GM21447 (cell line): ENCODE measurements at regions not wholly inside any gene's neighbourhood (a gene's known extent, or its start where the extent isn't known, plus 50 kb on each side); places are given as distances from the start of the nearest gene placed in this dataset.

Experiments used
- ATAC-seq: cut with Tn5 transposase; IDR thresholded peaks from one replicate; pipeline ENCODE4 v1.9.1; 2021; ENCODE audit not compliant: unreplicated experiment

GRCh38 chr2:21423854-21424253 is 300.1 kb downstream of the TDRD15 start:
- no peak for ATAC-seq

GRCh38 chr2:21424375-21424774 is 300.6 kb downstream of the TDRD15 start:
- no peak for ATAC-seq

DNA sequence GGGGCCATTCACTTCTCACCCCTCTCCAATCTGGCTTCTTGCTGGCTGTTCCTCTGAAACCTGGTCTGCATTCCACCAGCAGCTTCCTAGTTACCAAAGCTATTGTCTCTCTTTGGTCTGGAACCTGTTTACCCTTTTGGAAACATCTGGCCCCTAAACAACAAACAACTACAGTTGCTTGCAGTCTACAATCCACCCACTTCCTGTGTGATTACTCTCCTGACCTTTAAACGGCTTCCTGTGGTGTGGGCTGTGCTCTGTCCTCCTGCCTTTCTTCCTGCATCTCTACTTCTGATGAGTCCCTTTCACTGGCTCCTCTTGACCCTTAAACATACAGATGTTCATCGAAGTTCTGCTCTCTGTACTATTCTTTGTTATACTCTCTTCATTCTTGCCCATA is 303.8 kb downstream of the TDRD15 start:
- ATAC-seq, result no peak

- ATAC-seq, result no peak
Measured at GRCh38 chr2:21428754-21429153, 305.0 kb downstream of the TDRD15 start.

- no peak for ATAC-seq
Measured at GRCh38 chr2:21429747-21430146, 306.0 kb downstream of the TDRD15 start.

GRCh38 chr2:21431078-21431477 is 307.3 kb downstream of the TDRD15 start:
- ATAC-seq, result no peak

- ATAC-seq, result no peak
Measured at GRCh38 chr2:21438949-21439348, 315.2 kb downstream of the TDRD15 start.

DNA sequence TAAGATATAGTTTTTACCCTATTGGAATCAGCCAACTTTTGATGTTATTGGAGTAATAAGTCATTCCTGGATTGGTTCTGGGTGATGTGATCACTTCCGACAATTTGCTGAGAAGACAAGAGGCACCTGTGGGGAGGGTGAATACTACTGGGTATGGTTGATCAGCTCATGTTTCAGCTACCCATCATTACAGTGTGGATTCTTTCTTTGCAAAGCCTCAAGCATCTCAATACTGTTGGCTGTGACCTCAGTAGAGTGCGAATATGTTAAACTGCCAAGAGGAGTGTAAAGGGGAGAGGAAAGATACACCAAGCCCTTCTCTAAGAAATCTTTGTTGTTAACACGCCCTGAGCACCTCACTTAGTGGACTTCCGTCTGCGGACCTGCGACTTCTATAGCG is 317.7 kb downstream of the TDRD15 start:
- ATAC-seq, result no peak

- ATAC-seq, result no peak
Measured at GRCh38 chr2:21443494-21444105, 319.8 kb downstream of the TDRD15 start.

GRCh38 chr2:21449881-21450280 is 326.1 kb downstream of the TDRD15 start:
- no peak for ATAC-seq

DNA sequence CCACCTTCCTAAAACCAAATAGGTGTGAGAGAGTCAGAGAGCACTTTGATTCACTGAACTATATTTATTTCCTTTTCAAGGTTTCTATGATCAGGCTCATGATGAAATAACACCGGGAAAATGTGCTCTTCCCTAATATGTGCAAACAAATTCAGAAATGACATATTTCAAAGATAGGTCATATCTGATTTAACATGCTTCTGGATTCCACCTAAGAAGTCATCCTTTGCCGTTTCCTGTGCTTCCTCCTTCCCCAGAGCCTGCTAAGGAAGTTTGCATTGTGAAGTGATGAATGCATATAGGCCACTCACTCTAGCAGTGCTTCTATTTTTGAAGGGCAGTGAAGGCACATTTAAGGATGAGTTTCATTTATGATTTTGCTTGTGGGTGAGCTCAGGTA is 327.6 kb downstream of the TDRD15 start:
- ATAC-seq, result no peak

DNA sequence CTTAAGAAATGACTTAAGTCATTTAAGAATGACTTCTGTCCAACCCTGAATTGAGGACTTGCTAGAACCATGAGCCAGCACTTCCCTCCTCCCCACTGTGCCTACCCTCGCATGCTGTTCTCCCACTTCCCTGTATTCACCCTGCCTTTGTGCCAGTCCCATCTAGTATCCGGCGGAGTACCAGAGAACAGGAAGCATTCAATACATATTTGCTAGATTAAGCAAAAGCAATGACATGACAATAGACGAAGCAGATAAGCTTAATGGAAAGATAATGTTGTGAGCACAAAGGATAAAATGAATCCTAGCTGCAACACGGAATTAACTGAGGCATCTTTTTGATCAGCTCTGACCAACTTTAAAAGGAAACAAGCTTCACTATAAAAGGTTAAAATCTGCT is 328.5 kb downstream of the TDRD15 start:
- ATAC-seq, result no peak

DNA sequence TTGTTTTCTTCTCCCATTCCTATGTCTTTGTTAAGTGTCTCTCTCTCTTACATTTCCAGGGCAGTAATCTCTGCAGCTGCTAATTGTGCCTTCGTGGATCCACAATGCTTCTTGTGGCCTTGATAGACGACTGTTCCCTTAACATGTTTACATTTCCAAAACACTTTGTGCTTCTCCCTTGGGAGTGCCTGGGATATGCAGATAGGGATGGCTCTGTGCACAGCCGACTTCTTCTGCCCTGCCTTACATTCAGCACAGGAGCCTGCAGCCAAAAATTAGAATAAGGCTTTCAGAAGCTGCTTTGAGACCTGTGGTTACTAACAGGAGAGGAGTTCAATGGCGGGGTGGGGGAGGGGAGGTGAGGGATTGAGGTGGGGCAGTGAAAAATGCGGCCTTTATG is 328.9 kb downstream of the TDRD15 start:
- ATAC-seq, result no peak

DNA sequence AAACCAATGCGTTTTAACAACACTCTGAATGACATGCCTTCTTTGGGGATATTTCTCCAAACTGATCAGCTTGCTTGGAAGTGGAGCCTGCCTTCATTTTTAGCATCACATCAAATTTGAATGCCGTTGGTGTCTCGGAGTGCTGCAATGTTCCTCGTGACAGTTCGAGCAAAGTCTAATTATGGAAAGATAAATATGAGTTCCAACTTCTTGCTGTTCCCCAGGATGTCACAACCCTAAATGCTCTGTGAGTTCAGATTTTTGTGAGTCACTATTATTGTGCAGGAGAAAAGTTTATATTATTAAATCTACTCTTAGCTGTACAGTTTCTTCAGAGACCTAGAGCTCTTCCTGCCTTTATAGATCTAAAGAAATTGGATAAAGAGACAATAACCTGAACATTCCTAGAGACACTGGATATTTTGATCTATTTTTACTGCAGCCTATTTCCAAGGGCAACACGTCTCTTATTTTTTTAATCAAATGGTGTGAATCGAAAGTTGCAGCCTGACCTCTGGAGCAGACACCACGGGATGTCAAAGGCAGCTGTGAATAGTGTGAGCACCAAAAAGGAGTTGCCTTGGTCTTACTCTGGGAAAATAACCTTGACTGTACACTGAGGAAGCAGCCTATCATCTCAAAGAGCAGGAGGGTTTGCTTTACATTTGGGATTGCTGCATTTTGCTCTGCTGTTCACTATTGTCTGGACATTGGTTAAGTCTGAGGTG is 330.1 kb downstream of the TDRD15 start:
- no peak for ATAC-seq

GRCh38 chr2:21454839-21455238 is 331.1 kb downstream of the TDRD15 start:
- no peak for ATAC-seq

DNA sequence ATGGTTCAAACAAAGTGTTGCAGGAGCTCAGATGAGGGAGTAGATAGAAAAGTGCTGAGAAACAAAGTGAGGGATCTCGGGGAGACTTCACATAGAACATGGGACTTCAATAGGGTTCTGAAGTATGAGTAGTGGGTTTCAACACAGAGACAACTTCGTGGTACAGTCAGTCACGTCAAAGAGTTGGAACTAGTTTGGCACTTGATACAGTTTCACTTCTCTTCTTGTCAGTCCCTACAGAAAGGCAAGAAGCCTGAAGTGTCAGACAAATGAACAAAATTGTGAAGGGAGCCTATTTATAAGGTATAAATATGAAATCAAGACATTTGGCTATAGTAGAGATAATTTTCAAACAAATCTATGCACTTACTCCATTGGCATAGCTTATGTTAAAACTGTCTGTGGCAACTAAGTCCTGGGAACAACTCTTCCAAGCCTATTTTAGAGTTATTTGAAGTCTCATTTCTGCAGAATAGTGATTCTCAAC is 338.0 kb downstream of the TDRD15 start:
- ATAC-seq, result no peak

- ATAC-seq, result no peak
Measured at GRCh38 chr2:21466341-21466927, 342.7 kb downstream of the TDRD15 start.

- ATAC-seq, result no peak
Measured at GRCh38 chr2:21467280-21467818, 343.6 kb downstream of the TDRD15 start.

- ATAC-seq, result no peak
Measured at GRCh38 chr2:21467910-21468309, 344.1 kb downstream of the TDRD15 start.

- ATAC-seq, result no peak
Measured at GRCh38 chr2:21468624-21469023, 344.9 kb downstream of the TDRD15 start.

DNA sequence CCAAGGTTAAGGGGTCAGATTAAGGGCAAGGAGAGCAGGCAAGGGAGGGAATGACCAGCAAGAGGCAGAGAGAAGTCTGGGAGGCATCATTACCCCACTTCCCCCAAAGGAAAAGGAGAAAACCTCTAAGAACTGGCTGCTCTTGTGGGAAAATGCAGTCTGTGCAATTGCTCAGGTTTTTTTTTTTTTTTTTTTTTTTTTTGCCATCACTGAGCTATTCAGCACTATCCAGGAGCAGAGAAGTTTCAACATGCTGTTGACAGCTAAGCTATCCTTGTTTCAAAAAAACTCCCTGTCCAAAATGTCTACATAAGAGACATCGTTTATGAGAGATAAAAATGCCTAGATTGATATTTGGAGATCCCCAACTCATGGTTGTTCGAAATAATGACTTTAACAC is 345.4 kb downstream of the TDRD15 start:
- ATAC-seq, result no peak

DNA sequence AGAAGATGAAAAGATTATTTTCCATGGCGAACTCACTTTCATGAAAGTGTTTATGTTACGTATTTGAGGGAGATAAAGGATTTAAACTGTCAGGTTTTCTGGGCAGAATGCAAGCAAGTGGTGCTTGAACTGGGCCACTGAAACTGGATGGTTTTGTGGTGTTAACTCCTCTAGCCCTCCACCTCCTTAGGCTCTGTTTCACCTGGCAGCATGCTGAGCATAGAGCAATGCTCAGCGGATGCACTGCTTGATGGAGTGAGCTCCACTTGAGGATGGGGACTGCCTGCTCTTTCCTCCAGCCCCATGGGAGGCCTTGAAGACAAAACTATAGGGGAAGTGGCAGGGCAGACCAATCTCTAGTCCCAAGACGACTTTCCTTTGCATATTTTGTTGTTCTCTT is 345.8 kb downstream of the TDRD15 start:
- no peak for ATAC-seq
